Hindlimb muscle (tissue), 1 donor: ENCODE measurements at regions not wholly inside any gene's neighbourhood (a gene's known extent, or its start where the extent isn't known, plus 50 kb on each side); places are given as distances from the start of the nearest gene placed in this dataset.
"Not testable (repeated sequence)": the region's sequence is repeated elsewhere in the genome, so short reads cannot be mapped to it uniquely, and the experiment has no call there.

Experiments used
- DNase-seq: peaks from one replicate; pipeline ENCODE4 v3.0.0-alpha.2; 2013

GRCh38 chr12:34607520-34608195 lies 585.4 kb downstream of the ALG10 start:
- no peak for DNase-seq

GRCh38 chr12:34613988-34614387 lies 591.7 kb downstream of the ALG10 start:
- not testable (repeated sequence) for DNase-seq

GRCh38 chr12:34625116-34625515 lies 602.8 kb downstream of the ALG10 start:
- DNase-seq: no peak

- DNase-seq: no peak
Observed at GRCh38 chr12:34626363-34627157, 604.3 kb downstream of the ALG10 start.
